Hindlimb muscle (tissue), 1 donor: ENCODE measurements at regions not wholly inside any gene's neighbourhood (a gene's known extent, or its start where the extent isn't known, plus 50 kb on each side); places are given as distances from the start of the nearest gene placed in this dataset.
A peak's percentile ranks its signal among the peaks of the same experiment; 100 is the strongest.

ENCODE experiments used
- DNase-seq: peaks from one replicate; pipeline ENCODE4 v3.0.0-alpha.2; 2013

DNA sequence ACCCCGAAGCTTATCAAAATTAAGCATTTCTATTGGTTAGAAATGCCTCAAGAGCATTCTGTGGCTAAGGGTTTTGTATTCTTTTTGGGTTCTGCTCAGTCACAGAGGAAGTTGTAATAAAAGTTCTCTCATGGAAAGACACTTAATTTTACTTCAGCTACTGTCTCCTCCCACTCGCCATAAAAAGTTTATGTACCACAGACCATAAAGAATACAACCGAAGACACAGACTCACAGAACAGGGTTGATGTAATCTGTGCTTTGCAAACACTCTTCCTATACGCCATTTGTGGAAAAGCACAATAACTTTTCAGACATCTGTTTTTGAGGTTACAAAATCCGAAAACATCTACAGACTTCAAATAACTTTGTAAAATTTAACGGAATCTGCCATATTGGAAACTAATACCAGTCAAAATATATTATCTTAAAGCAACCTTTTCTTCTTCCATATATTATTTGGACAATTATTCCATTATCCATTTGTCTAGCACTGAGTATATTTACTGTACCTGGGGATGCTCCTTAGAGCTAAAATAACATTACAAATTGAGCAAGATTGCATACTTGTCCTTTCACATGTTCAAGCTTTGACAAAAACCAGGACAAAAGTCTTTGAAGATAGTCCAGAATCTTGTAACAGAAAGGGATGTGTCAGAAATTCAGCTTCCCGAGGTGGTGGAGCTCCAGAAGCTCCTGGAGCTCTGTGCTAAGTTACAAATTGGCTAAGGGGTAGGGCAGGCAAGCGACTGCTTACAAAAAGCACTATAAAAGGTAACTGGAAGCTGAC, 219.0 kb upstream of the MEOX2 start:
- DNase-seq = no peak

- peak; percentile 40 for DNase-seq
These were observed 204.8 kb upstream of the MEOX2 start for GRCh38 chr7:15891151-15891881.

GRCh38 chr7:15889507-15889906, 203.0 kb upstream of the MEOX2 start:
- no peak for DNase-seq

- DNase-seq = no peak
These were observed 201.6 kb upstream of the MEOX2 start for GRCh38 chr7:15888090-15888489.

GRCh38 chr7:15886626-15887025, 200.1 kb upstream of the MEOX2 start:
- DNase-seq = no peak

- no peak for DNase-seq
These were observed 199.2 kb upstream of the MEOX2 start for GRCh38 chr7:15885678-15886077.

GRCh38 chr7:15874774-15875173, 188.3 kb upstream of the MEOX2 start:
- DNase-seq = no peak

DNA sequence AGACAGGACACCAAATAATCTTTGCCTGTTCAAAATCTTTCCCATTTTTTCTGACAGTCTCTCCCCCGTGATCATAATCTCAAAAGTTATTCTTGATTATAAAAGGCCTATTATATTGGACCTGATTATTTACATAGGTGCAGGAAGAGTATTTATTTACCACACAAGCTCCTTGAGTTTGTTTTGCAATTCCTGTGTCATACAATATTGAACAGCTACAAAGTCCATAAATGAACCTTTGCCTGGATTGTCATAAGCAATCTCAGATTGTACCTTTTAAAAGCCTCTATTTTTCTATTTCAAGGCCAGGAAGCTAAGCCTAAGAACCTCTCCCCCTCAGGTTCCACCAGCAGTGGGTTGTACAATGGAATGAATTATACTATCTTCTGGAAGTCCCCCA, 183.9 kb upstream of the MEOX2 start:
- DNase-seq = no peak

- no peak for DNase-seq
These were observed 181.0 kb upstream of the MEOX2 start for GRCh38 chr7:15867441-15867840.

- DNase-seq = no peak
These were observed 180.3 kb upstream of the MEOX2 start for GRCh38 chr7:15866753-15867152.

- no peak for DNase-seq
These were observed 178.1 kb upstream of the MEOX2 start for GRCh38 chr7:15864626-15864991.

GRCh38 chr7:15863951-15864625, 177.6 kb upstream of the MEOX2 start:
- DNase-seq = no peak

- DNase-seq = no peak
These were observed 176.3 kb upstream of the MEOX2 start for GRCh38 chr7:15862781-15863165.

DNA sequence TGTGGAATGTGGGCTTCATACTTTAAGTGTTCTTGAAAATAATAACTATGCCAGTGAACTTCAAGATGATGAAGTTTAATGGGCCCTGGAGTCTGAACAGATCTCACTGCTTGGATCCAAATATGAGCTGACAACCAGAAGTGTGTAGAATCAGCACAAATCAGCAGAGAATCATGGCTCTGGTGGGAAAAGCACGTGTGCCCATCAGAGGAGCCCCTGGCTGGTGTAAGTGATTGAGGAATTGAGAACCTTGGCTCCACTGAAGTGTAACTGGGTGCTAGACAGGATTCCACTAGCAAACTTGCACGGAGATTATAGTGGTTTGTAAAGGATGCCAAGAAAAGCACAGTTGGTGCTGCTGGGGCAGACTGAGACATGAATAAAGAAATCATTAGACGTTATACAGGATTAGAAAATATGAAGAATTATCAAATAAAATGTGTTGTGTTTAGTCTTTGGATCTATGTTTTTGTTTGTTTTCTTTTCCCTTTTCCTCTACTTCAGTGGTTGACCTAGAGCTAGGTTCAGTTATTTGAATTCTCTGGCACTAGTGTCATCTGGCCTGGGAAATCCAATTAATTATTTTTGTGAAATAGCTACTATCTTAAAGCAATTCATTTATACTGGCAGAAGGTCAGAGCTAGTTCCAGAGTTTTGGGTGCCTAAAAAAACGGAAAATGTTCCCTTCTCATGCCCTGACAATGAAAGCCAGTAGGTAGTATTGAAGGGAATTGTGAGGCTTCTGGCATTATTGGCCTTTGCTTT, 175.7 kb upstream of the MEOX2 start:
- DNase-seq = no peak

DNA sequence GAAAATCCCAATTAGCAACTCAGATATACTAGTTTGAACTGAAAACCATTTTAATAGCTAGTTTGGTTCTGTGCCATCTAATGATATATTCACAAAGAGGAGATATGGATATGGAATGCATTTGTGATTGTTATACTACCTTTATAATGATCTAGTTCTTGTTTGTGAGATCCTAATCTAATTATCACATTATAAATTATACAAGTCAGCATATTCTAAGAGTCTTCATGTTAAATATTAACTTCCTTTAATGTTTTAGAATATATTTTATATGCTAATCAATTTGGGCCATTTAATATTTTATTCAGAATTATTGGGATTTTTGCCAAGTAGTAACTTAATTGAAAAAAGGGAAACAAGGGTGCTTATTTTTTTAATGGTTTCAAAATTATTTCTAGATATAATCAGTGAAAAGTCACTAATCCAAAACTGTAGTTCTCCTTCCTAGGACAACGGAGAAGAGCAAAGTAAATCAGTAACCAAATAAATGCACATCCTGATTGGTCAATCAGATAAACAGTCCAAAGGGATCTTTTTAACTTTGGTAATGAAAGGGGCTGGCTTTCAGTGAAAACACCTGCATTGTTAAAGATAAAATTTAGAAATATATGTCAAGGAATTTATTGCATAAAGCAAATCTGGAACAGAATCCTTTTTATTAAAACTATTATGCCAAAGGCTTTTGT, 173.9 kb upstream of the MEOX2 start:
- DNase-seq = no peak

- DNase-seq = no peak
These were observed 170.5 kb upstream of the MEOX2 start for GRCh38 chr7:15857026-15857425.

DNA sequence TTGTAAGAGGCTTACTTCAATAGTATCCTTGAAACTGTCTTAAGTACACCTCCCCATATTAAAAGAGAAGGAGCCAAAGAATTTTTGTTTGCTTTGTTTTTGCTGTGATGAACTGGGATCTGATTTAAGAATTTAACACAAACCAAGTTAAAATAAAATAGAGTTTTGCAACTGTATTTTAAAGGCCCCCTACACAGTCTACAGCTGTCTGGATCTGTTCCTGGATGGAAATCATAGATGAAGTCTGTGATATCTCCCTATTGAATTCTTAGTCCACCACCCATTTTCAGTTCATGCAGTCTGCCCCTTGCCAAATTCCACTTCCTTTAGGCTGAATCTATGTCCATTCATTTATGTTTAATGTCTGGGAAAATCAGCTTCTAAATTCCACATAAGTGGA, 169.8 kb upstream of the MEOX2 start:
- no peak for DNase-seq

- DNase-seq = no peak
These were observed 169.1 kb upstream of the MEOX2 start for GRCh38 chr7:15855525-15856109.

DNA sequence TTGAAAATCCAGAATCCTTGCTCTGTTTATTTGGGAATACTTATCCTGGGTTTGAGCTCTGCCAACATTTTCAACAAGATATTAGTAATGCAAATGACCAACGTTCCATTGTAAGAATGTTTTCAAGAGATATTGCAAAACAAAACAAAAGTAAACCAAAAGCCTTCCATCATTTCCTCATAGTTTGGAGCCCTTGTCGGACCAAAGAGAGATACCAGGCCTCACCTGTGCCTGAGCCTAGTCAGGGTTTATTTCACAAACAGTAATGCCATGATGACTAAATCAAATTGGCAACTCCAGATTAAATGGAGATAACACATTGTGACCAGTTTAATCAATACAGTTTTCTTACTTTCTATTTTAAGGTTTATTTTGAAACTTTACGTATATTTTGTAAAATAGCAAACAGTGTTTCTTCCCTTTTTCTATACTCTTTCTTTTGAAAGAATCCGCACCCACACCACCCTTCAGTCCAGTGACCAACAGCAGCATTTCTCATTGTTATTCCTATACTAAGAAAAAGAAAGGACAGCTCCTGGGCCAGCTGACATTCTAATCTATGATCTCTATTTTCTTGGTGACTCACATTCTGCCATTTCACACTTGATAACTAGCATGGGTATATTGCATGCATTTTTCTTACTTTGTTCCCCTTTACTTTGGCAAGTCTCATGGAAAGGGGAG, 168.5 kb upstream of the MEOX2 start:
- no peak for DNase-seq

GRCh38 chr7:15853832-15854470, 167.5 kb upstream of the MEOX2 start:
- no peak for DNase-seq

GRCh38 chr7:15851201-15851600, 164.7 kb upstream of the MEOX2 start:
- DNase-seq = no peak
